ENCODE measurements at regions not wholly inside any gene's neighbourhood (a gene's known extent, or its start where the extent isn't known, plus 50 kb on each side); places are given as distances from the start of the nearest gene placed in this dataset.

GRCh38 chr3:18968120-18968519 lies 180.2 kb upstream of the KCNH8 start:
- no peak for DNase-seq (ENCODE audit: low read depth)
- no peak for TF ChIP-seq CTCF (IDR thresholded peaks at IDR 0.05; ENCODE audit: insufficient read depth, low read depth, low read length, missing control alignments)
- no peak overlapping the region for H3K4me3 ChIP-seq (ENCODE audit: low read depth, low read length)

- H3K4me3 ChIP-seq (ENCODE audit: low read depth, low read length), result no peak overlapping the region
- TF ChIP-seq CTCF (IDR thresholded peaks at IDR 0.05; ENCODE audit: insufficient read depth, low read depth, low read length, missing control alignments), result no peak
Observed at GRCh38 chr3:18965781-18966180, 182.5 kb upstream of the KCNH8 start.

GRCh38 chr3:18964640-18965039 lies 183.7 kb upstream of the KCNH8 start:
- no peak for DNase-seq (ENCODE audit: low read depth)
- H3K4me3 ChIP-seq (ENCODE audit: low read depth, low read length), result no peak overlapping the region
- no peak for TF ChIP-seq CTCF (IDR thresholded peaks at IDR 0.05; ENCODE audit: insufficient read depth, low read depth, low read length, missing control alignments)

More at GRCh38 chr3:18965781-18966180, 182.5 kb upstream of the KCNH8 start:
- DNase-seq (ENCODE audit: low read depth), result no peak

- no peak for DNase-seq (ENCODE audit: low read depth)
- H3K4me3 ChIP-seq (ENCODE audit: low read depth, low read length), result no peak overlapping the region
- no peak for TF ChIP-seq CTCF (IDR thresholded peaks at IDR 0.05; ENCODE audit: insufficient read depth, low read depth, low read length, missing control alignments)
Observed at GRCh38 chr3:18951333-18951732, 197.0 kb upstream of the KCNH8 start.

- TF ChIP-seq CTCF (IDR thresholded peaks at IDR 0.05; ENCODE audit: insufficient read depth, low read depth, low read length, missing control alignments), result no peak
- DNase-seq (ENCODE audit: low read depth), result no peak
- no peak overlapping the region for H3K4me3 ChIP-seq (ENCODE audit: low read depth, low read length)
Observed at GRCh38 chr3:18946524-18946923, 201.8 kb upstream of the KCNH8 start.

GRCh38 chr3:18937574-18937973 lies 210.7 kb upstream of the KCNH8 start:
- no peak overlapping the region for H3K4me3 ChIP-seq (ENCODE audit: low read depth, low read length)
- peak; percentile 2 for DNase-seq (ENCODE audit: low read depth)
- no peak for TF ChIP-seq CTCF (IDR thresholded peaks at IDR 0.05; ENCODE audit: insufficient read depth, low read depth, low read length, missing control alignments)

GRCh38 chr3:18919158-18919557 lies 229.2 kb upstream of the KCNH8 start:
- TF ChIP-seq CTCF (IDR thresholded peaks at IDR 0.05; ENCODE audit: insufficient read depth, low read depth, low read length, missing control alignments), result no peak
- no peak overlapping the region for H3K4me3 ChIP-seq (ENCODE audit: low read depth, low read length)
- no peak for DNase-seq (ENCODE audit: low read depth)
